ENCODE measurements at regions not wholly inside any gene's neighbourhood (a gene's known extent, or its start where the extent isn't known, plus 50 kb on each side); places are given as distances from the start of the nearest gene placed in this dataset.

DNA sequence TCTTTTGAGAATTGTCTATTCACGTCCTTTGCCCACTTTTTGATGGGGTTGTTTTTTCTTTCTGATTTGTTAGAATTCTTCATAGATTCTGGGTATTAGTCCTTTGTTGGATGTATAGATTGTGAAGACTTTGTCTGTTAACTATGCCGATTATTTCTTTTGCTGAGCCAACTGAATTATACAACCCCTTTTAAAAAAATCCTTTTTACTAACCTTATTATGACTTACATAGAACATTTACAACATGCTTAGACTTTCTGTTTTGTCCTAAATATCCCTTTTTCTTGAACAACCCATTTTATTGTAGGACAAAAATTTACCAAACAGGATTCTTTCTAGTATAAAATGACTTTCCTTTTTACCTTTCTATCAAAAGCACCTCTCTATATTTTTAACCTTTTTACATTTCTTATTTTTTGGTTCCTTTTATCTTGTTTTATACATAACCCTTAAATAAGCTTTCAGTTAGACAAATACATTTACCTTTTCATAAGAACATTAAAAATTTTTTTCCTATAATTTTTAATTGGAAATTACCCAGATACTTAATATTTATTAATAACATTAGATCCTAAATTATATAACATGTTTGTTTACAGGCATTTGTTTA lies 70.4 kb upstream of the TTLL7 start:
- Histone ChIP-seq H3K27ac (ENCODE audit: low read length) (no peak overlapping the region), H3K36me3 (ENCODE audit: control insufficient read depth in 2 of 2, insufficient read depth in 2 of 2, low read length in 2 of 2) (no peaks in the 10 kb centered on the region), H3K4me3 (ENCODE audit: low read length in 2 of 2) (no peak overlapping the region), H3K9me3 (ENCODE audit: control insufficient read depth in 2 of 2, low read length in 2 of 2) (no peaks in the 10 kb centered on the region), H3K9ac (ENCODE audit: low read length in 2 of 2) (no peak overlapping the region), H3K27me3 (ENCODE audit: control insufficient read depth in 1 of 2, insufficient read depth in 2 of 2, low read length in 2 of 2) (no peaks in the 10 kb centered on the region), H3K4me1 (ENCODE audit: control insufficient read depth, insufficient read depth, low read length) (no peaks in the 10 kb centered on the region)

DNA sequence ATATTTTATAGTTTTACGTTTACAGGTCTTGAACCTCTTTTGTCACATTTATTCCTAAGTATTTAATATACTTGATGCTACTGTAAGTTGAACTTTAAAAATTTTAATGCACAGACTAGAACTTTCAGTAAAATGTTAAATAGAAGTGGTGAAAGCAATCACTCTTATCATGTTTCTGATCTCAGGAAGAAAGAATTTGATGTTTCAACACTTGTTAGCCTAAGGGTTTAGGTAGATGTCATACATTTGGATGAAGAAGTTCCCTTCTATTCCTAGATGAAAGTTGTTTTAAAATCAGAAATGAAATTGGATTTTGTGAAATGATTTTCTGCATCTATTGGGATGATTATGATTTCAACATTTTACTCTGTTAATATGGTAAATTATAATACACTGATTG lies 63.6 kb upstream of the TTLL7 start:
- Histone ChIP-seq H3K4me1 (ENCODE audit: control insufficient read depth, insufficient read depth, low read length) (no peaks in the 10 kb centered on the region), H3K27ac (ENCODE audit: low read length) (no peak overlapping the region), H3K4me3 (ENCODE audit: low read length in 2 of 2) (no peak overlapping the region), H3K9me3 (ENCODE audit: control insufficient read depth in 2 of 2, low read length in 2 of 2) (no peaks in the 10 kb centered on the region), H3K36me3 (ENCODE audit: control insufficient read depth in 2 of 2, insufficient read depth in 2 of 2, low read length in 2 of 2) (no peaks in the 10 kb centered on the region), H3K27me3 (ENCODE audit: control insufficient read depth in 1 of 2, insufficient read depth in 2 of 2, low read length in 2 of 2) (no peaks in the 10 kb centered on the region), H3K9ac (ENCODE audit: low read length in 2 of 2) (no peak overlapping the region)

GRCh38 chr1:84061336-84061735 lies 62.4 kb upstream of the TTLL7 start:
- H3K9ac ChIP-seq (ENCODE audit: low read length in 2 of 2): no peak overlapping the region
- no peaks in the 10 kb centered on the region for H3K4me1 ChIP-seq (ENCODE audit: control insufficient read depth, insufficient read depth, low read length)
- H3K36me3 ChIP-seq (ENCODE audit: control insufficient read depth in 2 of 2, insufficient read depth in 2 of 2, low read length in 2 of 2): no peaks in the 10 kb centered on the region
- H3K27ac ChIP-seq (ENCODE audit: low read length): no peak overlapping the region
- no peak overlapping the region for H3K4me3 ChIP-seq (ENCODE audit: low read length in 2 of 2)
- H3K9me3 ChIP-seq (ENCODE audit: control insufficient read depth in 2 of 2, low read length in 2 of 2): no peaks in the 10 kb centered on the region
- H3K27me3 ChIP-seq (ENCODE audit: control insufficient read depth in 1 of 2, insufficient read depth in 2 of 2, low read length in 2 of 2): no peaks in the 10 kb centered on the region

DNA sequence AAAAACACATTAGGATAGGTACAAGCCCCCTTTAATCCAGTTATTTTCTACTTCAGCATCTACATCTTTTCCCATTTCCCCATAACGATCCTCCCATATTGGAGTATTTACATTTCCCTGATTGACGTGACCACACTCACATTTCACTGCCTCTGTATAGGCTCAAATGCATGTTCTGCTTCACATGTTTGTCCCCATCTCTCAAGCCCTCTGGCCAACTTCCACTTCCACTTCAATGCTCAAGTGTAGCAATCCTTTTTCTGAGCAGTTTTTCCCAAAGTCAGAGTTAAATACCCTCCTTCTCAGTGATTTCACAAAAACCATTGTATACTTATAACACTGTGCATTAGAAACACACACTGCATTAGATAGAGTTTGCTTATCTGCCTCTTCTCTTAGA lies 61.8 kb upstream of the TTLL7 start:
- Histone ChIP-seq H3K4me1 (ENCODE audit: control insufficient read depth, insufficient read depth, low read length) (no peaks in the 10 kb centered on the region), H3K4me3 (ENCODE audit: low read length in 2 of 2) (no peak overlapping the region), H3K27me3 (ENCODE audit: control insufficient read depth in 1 of 2, insufficient read depth in 2 of 2, low read length in 2 of 2) (no peaks in the 10 kb centered on the region), H3K36me3 (ENCODE audit: control insufficient read depth in 2 of 2, insufficient read depth in 2 of 2, low read length in 2 of 2) (no peaks in the 10 kb centered on the region), H3K9me3 (ENCODE audit: control insufficient read depth in 2 of 2, low read length in 2 of 2) (no peaks in the 10 kb centered on the region), H3K9ac (ENCODE audit: low read length in 2 of 2) (no peak overlapping the region), H3K27ac (ENCODE audit: low read length) (no peak overlapping the region)

DNA sequence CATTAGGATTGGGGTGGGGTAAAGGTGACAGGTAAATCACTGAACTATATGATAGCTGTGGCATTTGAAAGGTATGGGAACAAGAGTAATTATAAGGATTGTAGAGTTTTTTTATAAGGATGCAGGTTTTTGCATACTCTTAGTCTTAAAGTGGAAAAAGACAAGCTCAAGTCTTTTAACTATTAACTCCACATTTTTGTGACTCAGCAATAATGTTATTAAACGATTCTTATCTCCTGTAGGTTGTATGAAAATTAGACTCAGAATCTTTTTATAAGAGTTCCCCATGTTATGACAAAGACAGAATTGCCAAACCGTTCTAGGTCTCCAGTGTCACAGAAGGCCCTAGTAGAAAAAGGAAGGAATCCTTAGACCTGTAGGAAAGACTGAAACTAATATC lies 49.9 kb upstream of the TTLL7 start:
- Histone ChIP-seq H3K36me3 (ENCODE audit: control insufficient read depth in 2 of 2, insufficient read depth in 2 of 2, low read length in 2 of 2) (no peaks in the 10 kb centered on the region), H3K9me3 (ENCODE audit: control insufficient read depth in 2 of 2, low read length in 2 of 2) (no peaks in the 10 kb centered on the region), H3K9ac (ENCODE audit: low read length in 2 of 2) (no peak overlapping the region), H3K27me3 (ENCODE audit: control insufficient read depth in 1 of 2, insufficient read depth in 2 of 2, low read length in 2 of 2) (no peaks in the 10 kb centered on the region), H3K4me3 (ENCODE audit: low read length in 2 of 2) (no peak overlapping the region), H3K27ac (ENCODE audit: low read length) (no peak overlapping the region), H3K4me1 (ENCODE audit: control insufficient read depth, insufficient read depth, low read length) (no peaks in the 10 kb centered on the region)
